ENCODE measurements at regions not wholly inside any gene's neighbourhood (a gene's known extent, or its start where the extent isn't known, plus 50 kb on each side); places are given as distances from the start of the nearest gene placed in this dataset.

- TF ChIP-seq FOXP2 (optimal IDR thresholded peaks at IDR 0.05; ENCODE audit: borderline replicate concordance, extremely low read depth, extremely low read length, insufficient read depth) (no peak), REST (IDR thresholded peaks at IDR 0.05; ENCODE audit: insufficient read depth in 1 of 2, low read depth in 2 of 2, low read length in 2 of 2) (no peak), SIN3A (IDR thresholded peaks at IDR 0.05; ENCODE audit: borderline replicate concordance, insufficient read depth, low read length) (no peak), POLR2AphosphoS5 (IDR thresholded peaks at IDR 0.05; ENCODE audit: low read depth, low read length) (no peak), TAF1 (IDR thresholded peaks at IDR 0.05; ENCODE audit: borderline replicate concordance, insufficient read depth, low read length) (no peak)
These were observed 429.5 kb downstream of the OCA2 start for GRCh38 chr15:27669641-27670040.

DNA sequence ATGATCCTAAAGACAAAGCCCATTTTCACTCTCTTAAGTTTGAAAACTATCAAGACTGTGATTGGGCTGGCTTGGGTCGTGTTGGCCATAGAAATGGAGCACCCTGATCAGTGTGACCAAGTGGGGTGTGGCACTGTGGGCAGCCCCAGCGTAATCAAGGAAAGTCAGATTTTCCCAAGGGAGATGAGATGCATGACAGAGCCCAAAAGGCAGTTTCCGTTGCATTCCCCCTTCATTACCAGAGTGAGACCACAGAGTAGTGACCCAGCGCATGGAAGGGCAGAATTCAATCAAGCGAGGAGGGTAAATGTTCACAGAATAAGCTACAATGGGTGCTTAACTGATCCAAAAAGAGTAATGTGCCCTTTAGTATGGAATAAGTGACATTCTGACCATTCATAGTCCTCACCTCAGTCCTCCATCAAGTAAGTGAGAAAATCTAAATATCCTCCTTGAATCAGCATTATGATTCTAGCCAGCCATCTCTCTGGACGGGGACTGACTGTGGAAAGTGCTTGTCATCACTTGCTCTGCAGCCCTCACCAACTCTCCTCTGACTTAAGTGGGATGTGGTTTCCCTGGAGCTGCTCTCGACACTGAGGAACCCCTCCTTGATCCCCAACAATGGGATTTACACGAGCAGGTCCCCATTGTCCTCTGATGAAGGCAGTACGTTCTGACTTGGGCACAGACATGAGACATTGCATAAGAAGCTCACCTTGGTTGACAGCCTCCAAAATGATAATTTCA, 430.5 kb downstream of the OCA2 start:
- TF ChIP-seq SIN3A (IDR thresholded peaks at IDR 0.05; ENCODE audit: borderline replicate concordance, insufficient read depth, low read length) (no peak), TAF1 (IDR thresholded peaks at IDR 0.05; ENCODE audit: borderline replicate concordance, insufficient read depth, low read length) (no peak), FOXP2 (optimal IDR thresholded peaks at IDR 0.05; ENCODE audit: borderline replicate concordance, extremely low read depth, extremely low read length, insufficient read depth) (no peak), POLR2AphosphoS5 (IDR thresholded peaks at IDR 0.05; ENCODE audit: low read depth, low read length) (no peak), REST (IDR thresholded peaks at IDR 0.05; ENCODE audit: insufficient read depth in 1 of 2, low read depth in 2 of 2, low read length in 2 of 2) (no peak)

DNA sequence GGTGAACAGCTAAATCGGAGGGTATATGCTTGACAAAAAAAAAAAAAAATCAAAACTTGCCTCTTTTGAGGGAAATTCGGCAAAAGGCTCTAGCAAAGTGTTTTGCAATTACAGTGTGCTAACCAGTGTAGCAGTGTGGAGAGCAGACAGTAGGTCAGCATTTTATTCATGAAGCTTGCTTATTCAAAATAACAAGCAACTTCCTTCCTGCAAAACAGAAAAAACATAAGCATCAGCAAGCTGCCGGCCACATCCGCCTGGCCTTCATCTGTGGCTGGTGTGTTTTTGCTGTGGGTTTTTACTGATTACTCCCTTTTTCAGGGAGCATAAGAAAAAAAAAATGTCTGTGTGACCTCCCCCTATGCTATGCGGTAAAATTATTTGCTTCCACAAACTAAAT, 434.1 kb downstream of the OCA2 start:
- no peak for TF ChIP-seq SIN3A (IDR thresholded peaks at IDR 0.05; ENCODE audit: borderline replicate concordance, insufficient read depth, low read length)
- no peak for TF ChIP-seq REST (IDR thresholded peaks at IDR 0.05; ENCODE audit: insufficient read depth in 1 of 2, low read depth in 2 of 2, low read length in 2 of 2)
- TF ChIP-seq FOXP2 (optimal IDR thresholded peaks at IDR 0.05; ENCODE audit: borderline replicate concordance, extremely low read depth, extremely low read length, insufficient read depth) = no peak

DNA sequence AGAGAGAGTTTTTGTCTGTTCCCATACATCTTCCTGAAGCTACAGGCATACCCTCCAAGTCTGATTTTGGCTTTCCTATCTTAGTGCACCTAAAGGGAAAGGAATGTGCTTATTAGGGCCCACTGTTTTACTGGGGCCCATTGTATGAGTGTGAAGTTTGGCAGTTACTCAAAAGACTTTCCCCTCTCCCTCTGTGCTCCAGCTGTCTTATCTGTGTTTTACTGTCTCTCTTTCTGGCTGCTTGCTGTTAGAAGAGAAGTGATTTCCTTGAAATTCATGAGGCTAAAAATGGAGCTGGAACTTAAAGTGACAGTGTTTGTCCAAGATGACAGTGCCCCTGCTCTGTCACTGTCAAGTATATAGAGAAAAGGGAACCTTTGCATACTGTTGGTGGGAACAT, 436.2 kb downstream of the OCA2 start:
- TF ChIP-seq TAF1 (IDR thresholded peaks at IDR 0.05; ENCODE audit: borderline replicate concordance, insufficient read depth, low read length) (no peak), POLR2AphosphoS5 (IDR thresholded peaks at IDR 0.05; ENCODE audit: low read depth, low read length) (no peak), FOXP2 (optimal IDR thresholded peaks at IDR 0.05; ENCODE audit: borderline replicate concordance, extremely low read depth, extremely low read length, insufficient read depth) (no peak), SIN3A (IDR thresholded peaks at IDR 0.05; ENCODE audit: borderline replicate concordance, insufficient read depth, low read length) (no peak), REST (IDR thresholded peaks at IDR 0.05; ENCODE audit: insufficient read depth in 1 of 2, low read depth in 2 of 2, low read length in 2 of 2) (no peak)
